ENCODE measurements at regions not wholly inside any gene's neighbourhood (a gene's known extent, or its start where the extent isn't known, plus 50 kb on each side); places are given as distances from the start of the nearest gene placed in this dataset.

DNA sequence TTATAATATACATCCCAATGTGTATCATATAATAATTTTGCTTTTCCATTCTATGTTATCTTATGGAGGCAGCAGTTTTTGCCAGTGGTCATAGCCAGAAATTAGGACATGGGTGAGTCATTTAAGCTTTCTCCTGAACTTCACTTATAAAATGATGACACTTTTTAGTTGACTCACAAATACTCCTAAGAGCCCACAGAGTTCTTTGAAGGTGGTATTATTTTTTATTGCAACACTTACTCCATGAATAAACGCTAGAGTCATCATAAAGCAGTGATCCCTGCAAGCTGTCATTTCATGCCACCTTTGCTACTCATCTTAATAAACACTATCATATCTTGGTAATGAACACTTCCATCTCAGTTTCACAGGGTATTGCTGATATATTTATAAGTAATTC is 69.9 kb upstream of the MAPRE2 start:
- H3K14ac ChIP-seq (replicated peaks; ENCODE audit: low read depth, low read length): no peak overlapping the region
- ChIA-PET POLR2A (ENCODE audit: unreplicated experiment) (interaction anchor here (0.6 kb wide), 1 partner anchor 11 kb away, joined by 3 read pairs; no protein-coding TSS in a partner anchor), CTCF (interaction anchor here (0.8 kb wide), 1 partner anchor 25 kb away, joined by 4 read pairs; no protein-coding TSS in a partner anchor)
- no peak overlapping the region for H4K5ac ChIP-seq (ENCODE audit: low read depth, low read length)
- H3K4me3 ChIP-seq (ENCODE audit: insufficient read depth, low read depth, low read length): no peak overlapping the region
- no peak overlapping the region for H2AK5ac ChIP-seq (ENCODE audit: low read depth, low read length)
- no peak overlapping the region for H2BK5ac ChIP-seq (ENCODE audit: low read depth, low read length, poor library complexity, severe bottlenecking)
- no peak overlapping the region for H3K4ac ChIP-seq (ENCODE audit: low read depth, low read length)
- H3K18ac ChIP-seq (ENCODE audit: low read depth, low read length): no peak overlapping the region
- peaks cover 15% of the 10 kb centered on the region for H3K27me3 ChIP-seq (ENCODE audit: control insufficient read depth, insufficient read depth, low read length)
- ATAC-seq (ENCODE audit: low read depth) (no peak), DNase-seq (peak; percentile 39)
- in situ Hi-C loops (cut with MboI; ENCODE audit: low sequenced_read_pairs) (no loop called here), dilution Hi-C loops (cut with HindIII; ENCODE audit: low sequenced_read_pairs, unreplicated experiment) (no loop called here), intact Hi-C loops (cut with micrococcal nuclease) (loop anchor here (10.0 kb wide), 1 partner anchor 377 kb away; no protein-coding TSS in a partner anchor)
- no peaks in the 10 kb centered on the region for H3K9me3 ChIP-seq (ENCODE audit: control insufficient read depth, insufficient read depth, low read length)
- H3K4me2 ChIP-seq (ENCODE audit: low read depth, low read length): no peak overlapping the region
- H2BK120ac ChIP-seq (ENCODE audit: low read depth, low read length): no peak overlapping the region
- H2AFZ ChIP-seq (replicated peaks; ENCODE audit: low read length, poor library complexity): no peak overlapping the region
- no peak overlapping the region for H3K9ac ChIP-seq (ENCODE audit: low read depth, low read length)
- BruUV-seq (replicated peaks): no TSS peak
- no peaks in the 10 kb centered on the region; the same call in 1 of the 2 replicates for H4K20me1 ChIP-seq (ENCODE audit: insufficient read depth, low read length)
- H2BK15ac ChIP-seq (ENCODE audit: low read depth, low read length): no peak overlapping the region
- no peak overlapping the region for H4K91ac ChIP-seq (ENCODE audit: insufficient read depth, low read depth, low read length)
- H3K23ac ChIP-seq (ENCODE audit: low read depth, low read length): no peak overlapping the region
- TF ChIP-seq CEBPB (IDR thresholded peaks at IDR 0.05; ENCODE audit: low read depth, low read length) (peak; percentile 71), MXI1 (IDR thresholded peaks at IDR 0.05; ENCODE audit: borderline replicate concordance, low read depth, low read length) (no peak), MAFK (IDR thresholded peaks at IDR 0.05; ENCODE audit: low read depth, low read length) (peak; percentile 62), FOS (IDR thresholded peaks at IDR 0.05; ENCODE audit: low read depth, low read length) (0 out of 2 replicates have a peak, but pooled peaks have one; percentile 24), CHD1 (IDR thresholded peaks at IDR 0.05; ENCODE audit: low read depth, low read length) (no peak)
- no peaks in the 10 kb centered on the region for H3K36me3 ChIP-seq (ENCODE audit: control insufficient read depth, insufficient read depth, low read length)
- H3K4me1 ChIP-seq (ENCODE audit: control insufficient read depth, insufficient read depth, low read length): no peaks in the 10 kb centered on the region
- H3K56ac ChIP-seq (ENCODE audit: extremely low read depth, insufficient read depth, low read length): no peak overlapping the region
- H3K27ac ChIP-seq (ENCODE audit: insufficient read depth, low read length): no peak overlapping the region
- H4K8ac ChIP-seq (ENCODE audit: low read depth in 2 of 2, low read length in 2 of 2): no peak overlapping the region
- no CpG with 5 or more reads among the region's 1 CpG for WGBS, 2 experiments (ENCODE audit: extremely low coverage in 2 of 2, insufficient read length in 1 of 2)
- H3K9me1 ChIP-seq (ENCODE audit: insufficient read depth, low read length): peaks cover 3% of the 10 kb centered on the region; the same call in 1 of the 2 replicates
- no peaks in the 10 kb centered on the region for H3K79me1 ChIP-seq (ENCODE audit: low read depth in 1 of 2, low read length in 2 of 2)
- no peak overlapping the region for H2BK20ac ChIP-seq (ENCODE audit: low read depth, low read length)
- no peak overlapping the region for H2AK9ac ChIP-seq (replicated peaks; ENCODE audit: low read depth, low read length, poor library complexity)
